Hepatic stellate cell (primary cell): ENCODE measurements at regions not wholly inside any gene's neighbourhood (a gene's known extent, or its start where the extent isn't known, plus 50 kb on each side); places are given as distances from the start of the nearest gene placed in this dataset.

Experiments
- DNase-seq: peaks from one replicate; pipeline ENCODE4 v3.0.0; 2011; ENCODE audit warnings: low spot score

DNA sequence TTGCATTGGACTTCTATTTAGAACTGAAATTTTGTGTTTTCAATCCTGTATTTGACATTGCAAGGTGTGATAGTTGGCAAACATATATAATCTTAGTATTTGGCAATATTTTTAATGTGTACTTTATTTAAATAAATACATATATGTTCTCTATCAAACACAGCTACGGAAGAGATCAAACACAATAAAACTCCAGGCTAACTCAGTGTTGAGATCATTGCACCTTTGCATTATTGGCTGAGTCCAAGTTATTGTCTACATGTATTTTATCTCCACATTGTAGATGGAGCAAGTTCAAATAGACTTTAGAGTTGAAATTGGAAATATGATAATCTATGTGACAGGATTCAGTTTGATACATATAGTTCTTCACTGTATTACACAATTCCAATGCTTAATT is 176.7 kb downstream of the ST6GAL2 start:
- no peak for DNase-seq

GRCh38 chr2:106719222-106719621 is 166.7 kb downstream of the ST6GAL2 start:
- DNase-seq: no peak

- no peak for DNase-seq
Observed at GRCh38 chr2:106720026-106720425, 165.9 kb downstream of the ST6GAL2 start.

DNA sequence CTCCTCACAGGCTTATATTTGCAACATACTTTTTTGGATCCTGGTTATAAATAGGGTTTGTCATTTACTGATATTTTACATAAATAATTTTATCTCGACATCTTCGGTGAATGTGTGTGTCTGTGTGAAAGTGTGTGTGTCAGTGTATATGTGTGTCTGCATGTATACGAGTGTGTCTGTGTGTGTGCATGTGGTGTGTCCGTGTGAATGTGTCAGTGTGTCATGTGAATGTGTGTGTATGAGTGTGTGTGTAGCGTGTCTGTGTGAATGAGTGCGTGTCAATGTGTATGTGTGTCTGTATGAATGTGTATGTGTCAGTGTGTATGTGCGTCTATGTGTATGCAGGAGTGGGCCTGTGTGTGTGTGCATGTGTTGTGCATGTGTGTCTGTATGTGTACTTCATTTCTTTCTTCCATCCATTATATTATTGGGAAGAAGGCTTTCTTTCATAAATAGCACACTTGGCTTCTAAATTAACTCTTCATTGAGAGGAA is 161.6 kb downstream of the ST6GAL2 start:
- DNase-seq: no peak

GRCh38 chr2:106734165-106734564 is 151.8 kb downstream of the ST6GAL2 start:
- DNase-seq: no peak

GRCh38 chr2:106735807-106736206 is 150.2 kb downstream of the ST6GAL2 start:
- no peak for DNase-seq

- no peak for DNase-seq
Observed at GRCh38 chr2:106736221-106736620, 149.7 kb downstream of the ST6GAL2 start.

GRCh38 chr2:106745468-106745867 is 140.5 kb downstream of the ST6GAL2 start:
- DNase-seq: no peak

GRCh38 chr2:106749823-106750222 is 136.1 kb downstream of the ST6GAL2 start:
- no peak for DNase-seq
